HUES48 (cell line): ENCODE measurements at regions not wholly inside any gene's neighbourhood (a gene's known extent, or its start where the extent isn't known, plus 50 kb on each side); places are given as distances from the start of the nearest gene placed in this dataset.
"Not testable (repeated sequence)": the region's sequence is repeated elsewhere in the genome, so short reads cannot be mapped to it uniquely, and the experiment has no call there.

ENCODE experiments used
- H3K27ac ChIP-seq: one replicate; pipeline ENCODE4 v1.7.0; 2013; ENCODE audit warnings: low read depth, low read length, inconsistent platforms
- H3K27me3 ChIP-seq: 2 replicates; pipeline ENCODE4 v1.6.1; 2013; ENCODE audit warnings: mild to moderate bottlenecking, low read length; ENCODE audit not compliant: control insufficient read depth, insufficient read depth
- H3K36me3 ChIP-seq: 2 replicates; pipeline ENCODE4 v1.6.1; 2013; ENCODE audit warnings: low read length; ENCODE audit not compliant: control insufficient read depth, insufficient read depth
- H3K4me1 ChIP-seq: 2 replicates; pipeline ENCODE4 v1.6.1; 2013; ENCODE audit warnings: mild to moderate bottlenecking, low read length; ENCODE audit not compliant: control insufficient read depth, insufficient read depth
- H3K4me3 ChIP-seq: 2 replicates; pipeline ENCODE4 v1.5.1; 2013; ENCODE audit warnings: mild to moderate bottlenecking, low read depth, low read length
- H3K9ac ChIP-seq: 2 replicates; pipeline ENCODE4 v1.6.1; 2013; ENCODE audit warnings: mild to moderate bottlenecking, low read depth, low read length, moderate library complexity
- H3K9me3 ChIP-seq: 2 replicates; pipeline ENCODE4 v1.6.1; 2013; ENCODE audit warnings: low read length; ENCODE audit not compliant: control insufficient read depth, insufficient read depth

DNA sequence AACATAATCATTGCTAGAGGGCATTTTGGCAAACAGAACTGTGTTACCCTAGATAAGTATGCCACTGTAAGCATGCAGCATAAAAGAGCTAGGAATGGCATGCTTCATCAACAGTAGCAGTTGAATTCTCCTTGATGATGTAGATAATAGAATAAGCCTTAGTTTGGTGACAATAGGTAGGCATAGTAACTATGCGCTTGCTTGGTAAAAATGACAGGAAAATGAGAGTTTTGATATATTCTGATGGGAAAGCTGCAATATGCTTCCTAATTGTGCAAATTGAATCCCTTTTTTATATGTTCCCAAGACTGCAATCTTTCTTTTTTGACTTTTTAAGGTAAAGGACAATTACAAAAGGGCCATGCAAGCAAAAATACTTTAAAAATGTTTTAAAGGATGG, 930.9 kb upstream of the FAM98A start:
- Histone ChIP-seq H3K4me1 (no peaks in the 10 kb centered on the region), H3K9ac (no peak overlapping the region), H3K4me3 (no peak overlapping the region), H3K27me3 (no peaks in the 10 kb centered on the region), H3K9me3 (no peaks in the 10 kb centered on the region), H3K36me3 (no peaks in the 10 kb centered on the region), H3K27ac (no peak overlapping the region)

DNA sequence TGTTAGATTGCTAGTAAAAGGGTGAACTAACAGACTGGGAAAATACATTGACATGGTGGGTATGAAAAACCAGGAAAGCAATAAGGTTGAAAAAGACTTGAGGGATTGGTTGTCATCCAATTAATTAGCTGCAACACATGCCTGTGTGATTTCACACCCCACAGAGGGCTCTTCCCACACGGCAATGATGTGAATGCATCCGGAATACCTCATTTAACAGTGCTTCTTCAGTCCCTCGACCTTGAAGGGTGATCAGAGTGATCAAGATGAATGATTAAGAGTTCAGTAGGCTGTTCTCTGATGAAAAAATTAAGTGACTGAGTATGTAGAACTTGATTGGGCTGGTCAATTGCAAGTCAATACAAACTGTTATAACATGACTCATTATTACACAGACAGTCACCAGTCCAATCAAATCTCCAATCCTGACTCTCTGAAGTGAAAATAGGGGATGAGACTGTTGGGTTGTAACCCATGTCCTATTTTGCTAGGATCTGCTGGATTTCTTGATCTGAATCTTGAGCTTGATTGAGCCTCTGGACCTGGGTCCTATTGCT, 924.9 kb upstream of the FAM98A start:
- no peak overlapping the region for H3K27ac ChIP-seq
- H3K9me3 ChIP-seq, result peaks cover 8% of the 10 kb centered on the region; the same call in 1 of the 2 replicates
- no peaks in the 10 kb centered on the region for H3K4me1 ChIP-seq
- H3K27me3 ChIP-seq, result no peaks in the 10 kb centered on the region
- H3K9ac ChIP-seq, result no peak overlapping the region
- H3K4me3 ChIP-seq, result no peak overlapping the region
- H3K36me3 ChIP-seq, result no peaks in the 10 kb centered on the region

DNA sequence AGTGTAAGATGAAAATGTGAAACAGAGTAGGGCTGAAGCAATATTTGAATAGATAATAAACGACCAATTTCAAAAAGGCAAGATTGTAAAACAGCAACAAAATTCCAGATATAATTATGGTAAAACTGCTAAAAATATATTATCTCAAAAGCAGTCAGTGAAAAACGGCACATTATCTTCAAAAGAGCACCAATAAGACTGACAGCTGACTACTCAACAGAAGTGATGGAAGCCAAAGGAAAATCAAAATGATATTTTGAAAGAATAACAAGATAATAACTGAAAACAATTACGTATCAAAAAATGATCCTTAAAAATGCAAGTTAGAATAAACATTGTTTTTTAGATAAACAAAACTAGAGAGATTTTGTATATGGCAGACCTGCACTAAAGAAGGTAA, 920.6 kb upstream of the FAM98A start:
- Histone ChIP-seq H3K4me3 (no peak overlapping the region), H3K27ac (no peak overlapping the region), H3K4me1 (no peaks in the 10 kb centered on the region)

DNA sequence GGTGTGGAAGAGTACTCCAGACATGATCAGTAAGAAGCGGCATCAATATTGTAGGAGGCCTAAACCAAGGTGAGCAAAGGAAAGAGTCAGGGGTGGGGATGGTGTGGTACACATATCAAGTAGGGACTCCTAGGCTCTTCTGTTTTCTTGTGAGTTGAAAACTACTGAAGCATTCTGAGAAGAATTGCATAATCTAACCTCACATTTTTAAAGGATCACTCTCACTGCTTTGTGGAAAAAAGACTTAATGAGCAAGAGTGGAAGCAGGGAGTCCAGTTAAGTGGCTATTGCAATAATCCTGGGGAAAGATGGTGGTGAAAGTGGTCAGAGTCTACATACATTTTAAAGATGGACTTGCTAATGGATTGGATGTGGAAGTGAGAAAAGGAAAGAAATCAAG, 899.5 kb upstream of the FAM98A start:
- H3K4me3 ChIP-seq, result no peak overlapping the region
- no peak overlapping the region for H3K9ac ChIP-seq
- H3K27ac ChIP-seq, result no peak overlapping the region
- H3K36me3 ChIP-seq, result no peaks in the 10 kb centered on the region
- H3K4me1 ChIP-seq, result no peaks in the 10 kb centered on the region
- H3K27me3 ChIP-seq, result no peaks in the 10 kb centered on the region
- no peaks in the 10 kb centered on the region for H3K9me3 ChIP-seq

More for the DNA sequence above, 920.6 kb upstream of the FAM98A start:
- Histone ChIP-seq H3K27me3 (no peaks in the 10 kb centered on the region), H3K36me3 (no peaks in the 10 kb centered on the region), H3K9ac (no peak overlapping the region), H3K9me3 (peaks cover 14% of the 10 kb centered on the region; the same call in 1 of the 2 replicates)

DNA sequence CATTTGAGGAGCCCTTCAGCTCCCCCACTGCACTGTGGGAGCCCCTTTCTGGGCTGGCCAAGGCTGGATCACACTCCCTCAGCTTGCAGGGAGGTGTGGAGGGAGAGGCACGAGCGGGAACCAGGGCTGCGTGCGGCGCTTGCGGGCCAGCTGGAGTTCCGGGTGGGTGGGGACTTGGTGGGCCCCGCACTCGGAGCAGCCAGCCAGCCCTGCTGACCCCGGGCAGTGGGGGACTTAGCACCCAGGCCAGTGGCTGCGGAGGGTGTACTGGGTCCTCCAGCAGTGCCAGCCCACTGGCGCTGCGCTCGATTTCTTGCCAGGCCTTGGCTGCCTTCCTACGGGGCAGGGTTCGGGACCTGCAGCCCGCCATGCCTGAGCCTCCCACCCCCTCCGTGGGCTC, 895.1 kb upstream of the FAM98A start:
- H3K36me3 ChIP-seq, H3K27me3 ChIP-seq, H3K9ac ChIP-seq, H3K4me1 ChIP-seq, H3K9me3 ChIP-seq, H3K4me3 ChIP-seq, H3K27ac ChIP-seq: not testable (repeated sequence)

DNA sequence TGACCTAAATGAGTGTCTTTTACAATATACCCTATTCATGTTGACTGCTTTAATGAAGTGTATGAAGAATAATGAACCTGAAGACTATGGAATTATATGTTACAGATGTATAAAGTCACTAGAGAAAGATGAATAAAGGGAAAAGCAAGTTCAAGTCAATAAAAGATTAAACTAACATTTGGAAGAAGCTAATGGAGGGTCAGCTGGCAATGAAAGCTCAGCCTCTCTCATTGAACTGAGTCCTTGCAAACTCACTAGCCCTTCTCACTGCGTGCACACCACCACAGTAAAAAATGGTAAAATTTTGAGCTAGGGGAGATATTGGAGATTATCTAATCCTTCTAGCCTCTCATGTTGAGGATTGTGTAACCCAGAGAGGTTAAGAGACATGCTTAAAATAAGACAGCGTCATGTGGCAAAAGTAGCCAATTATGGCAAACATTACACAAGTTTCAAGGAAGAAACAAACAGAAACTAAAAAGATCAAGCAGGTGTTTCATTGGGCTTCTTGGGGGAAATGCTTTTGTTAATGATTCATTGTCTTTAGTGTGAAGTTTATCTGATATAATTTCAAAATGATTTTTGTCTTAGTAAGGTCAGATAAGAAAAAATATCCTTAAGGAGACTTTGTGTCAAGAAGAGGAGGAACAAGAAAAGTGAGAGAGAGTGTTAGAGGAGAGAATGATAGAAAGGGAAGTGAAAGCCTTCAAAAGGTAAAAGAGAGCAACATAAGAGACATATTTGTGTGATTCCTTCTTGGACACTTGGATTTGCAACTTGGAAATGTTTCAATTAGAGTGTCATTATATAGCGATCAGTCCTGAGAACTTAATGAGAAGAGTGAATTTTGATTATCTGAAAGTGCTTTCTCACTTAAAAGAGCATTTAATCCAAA, 893.7 kb upstream of the FAM98A start:
- Histone ChIP-seq H3K27me3 (no peaks in the 10 kb centered on the region), H3K27ac (no peak overlapping the region), H3K4me1 (no peaks in the 10 kb centered on the region), H3K36me3 (no peaks in the 10 kb centered on the region), H3K4me3 (no peak overlapping the region), H3K9me3 (no peaks in the 10 kb centered on the region), H3K9ac (no peak overlapping the region)

DNA sequence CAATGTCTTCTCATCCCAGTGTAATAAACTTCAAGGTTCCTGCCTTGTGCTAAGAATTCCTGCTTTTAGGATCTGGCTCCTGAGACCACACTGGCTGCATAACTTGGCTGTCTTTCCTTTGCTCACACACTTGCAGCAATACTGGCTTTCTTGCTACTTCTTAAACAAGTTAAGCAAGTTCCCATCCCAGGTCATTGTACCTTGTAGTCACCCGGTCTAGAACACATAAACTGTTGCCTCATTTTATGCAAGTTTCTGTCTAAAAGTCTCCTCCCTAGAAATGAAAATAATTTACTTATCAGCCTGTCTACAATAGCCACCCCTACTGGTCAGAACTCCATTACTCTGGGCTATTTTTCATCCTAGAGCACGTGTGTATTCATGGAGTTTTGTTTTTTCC, 887.9 kb upstream of the FAM98A start:
- Histone ChIP-seq H3K9ac (no peak overlapping the region), H3K9me3 (no peaks in the 10 kb centered on the region), H3K27me3 (no peaks in the 10 kb centered on the region), H3K27ac (no peak overlapping the region), H3K36me3 (no peaks in the 10 kb centered on the region), H3K4me3 (no peak overlapping the region), H3K4me1 (no peaks in the 10 kb centered on the region)

DNA sequence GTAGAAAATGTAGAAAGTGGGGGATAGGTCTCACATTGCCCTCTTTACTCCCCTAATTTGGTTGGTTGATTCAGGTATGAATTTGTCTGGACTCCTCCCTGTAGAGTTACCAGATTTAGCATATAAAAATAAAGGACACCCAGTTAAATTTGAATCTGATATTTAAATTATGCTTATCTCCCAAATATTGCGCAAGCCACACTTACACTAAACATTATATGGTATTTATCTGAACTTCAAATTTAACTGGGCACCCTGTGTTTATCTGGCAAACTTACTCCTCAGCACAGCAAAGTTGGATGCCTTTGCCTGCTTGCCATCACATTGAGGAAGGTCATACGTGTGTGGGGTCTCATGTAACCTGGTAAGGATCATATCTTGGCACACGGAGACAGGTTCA, 882.4 kb upstream of the FAM98A start:
- H3K27ac ChIP-seq, result no peak overlapping the region
- no peak overlapping the region for H3K9ac ChIP-seq
- no peaks in the 10 kb centered on the region for H3K27me3 ChIP-seq
- no peaks in the 10 kb centered on the region for H3K36me3 ChIP-seq
- no peak overlapping the region for H3K4me3 ChIP-seq
- no peaks in the 10 kb centered on the region for H3K4me1 ChIP-seq
- H3K9me3 ChIP-seq, result no peaks in the 10 kb centered on the region

DNA sequence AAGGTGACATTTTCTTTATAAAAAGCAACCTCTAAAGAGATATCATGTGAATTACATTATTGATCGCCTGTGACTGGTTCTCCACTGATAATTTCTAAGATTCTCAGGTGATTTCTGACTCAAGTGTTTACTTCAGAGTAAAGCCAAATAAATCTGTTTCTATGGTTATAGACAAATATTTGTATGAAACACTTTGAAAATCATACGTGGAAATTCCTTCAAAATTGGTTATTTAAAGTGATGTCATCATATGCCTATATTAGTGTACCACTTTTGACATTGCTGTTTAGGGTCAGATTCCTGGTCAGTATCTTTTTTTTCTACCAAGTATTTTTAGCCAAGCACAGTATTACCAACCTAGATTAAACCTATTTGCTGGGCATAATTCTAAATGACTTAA, 881.3 kb upstream of the FAM98A start:
- H3K27ac ChIP-seq, result no peak overlapping the region
- no peaks in the 10 kb centered on the region for H3K9me3 ChIP-seq

DNA sequence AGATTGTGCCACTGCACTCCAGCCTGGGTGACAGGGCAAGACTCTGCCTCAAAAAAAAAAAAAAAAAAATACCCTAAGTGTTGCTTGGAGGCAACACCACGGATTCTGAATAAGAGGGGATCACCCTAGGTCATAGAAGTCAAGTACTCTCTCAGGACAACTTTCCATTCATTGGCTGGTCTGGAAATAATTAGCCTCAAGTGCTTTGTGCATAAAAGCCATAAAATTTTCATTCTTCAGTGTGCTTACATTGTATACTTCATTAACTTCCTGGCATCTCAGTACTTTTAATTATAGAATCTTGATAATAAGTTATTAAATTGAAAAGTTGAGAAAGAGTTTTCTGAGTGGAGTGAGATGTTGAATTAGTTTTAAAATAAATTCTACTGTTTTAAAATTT, 876.1 kb upstream of the FAM98A start:
- Histone ChIP-seq H3K4me1 (no peaks in the 10 kb centered on the region), H3K4me3 (no peak overlapping the region), H3K36me3 (no peaks in the 10 kb centered on the region), H3K9me3 (no peaks in the 10 kb centered on the region), H3K27me3 (no peaks in the 10 kb centered on the region), H3K9ac (no peak overlapping the region), H3K27ac (no peak overlapping the region)

More for the DNA sequence above, 881.3 kb upstream of the FAM98A start:
- no peaks in the 10 kb centered on the region for H3K27me3 ChIP-seq
- no peaks in the 10 kb centered on the region for H3K36me3 ChIP-seq
- no peak overlapping the region for H3K4me3 ChIP-seq
- no peak overlapping the region for H3K9ac ChIP-seq
- H3K4me1 ChIP-seq, result no peaks in the 10 kb centered on the region

DNA sequence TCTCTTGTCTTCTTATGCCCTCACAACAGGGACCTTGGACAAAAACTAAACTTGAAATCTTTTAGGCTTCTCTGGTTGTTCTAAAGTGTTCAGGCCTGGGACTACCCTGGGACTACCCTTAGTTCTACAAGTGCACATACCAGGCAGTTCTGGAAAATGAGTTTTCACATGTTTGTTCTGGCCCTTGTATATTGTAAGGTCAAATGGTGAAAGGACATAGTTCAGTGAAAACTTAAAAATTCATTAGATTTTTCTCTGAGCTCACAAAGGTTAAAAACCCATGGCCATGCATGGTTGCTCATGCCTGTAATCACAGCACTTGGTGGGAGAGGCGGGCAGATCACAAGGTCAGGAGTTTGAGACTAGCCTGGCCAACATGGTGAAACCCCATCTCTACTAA, 875.5 kb upstream of the FAM98A start:
- no peaks in the 10 kb centered on the region for H3K36me3 ChIP-seq
- H3K9ac ChIP-seq, result no peak overlapping the region
- H3K9me3 ChIP-seq, result no peaks in the 10 kb centered on the region
- H3K27me3 ChIP-seq, result no peaks in the 10 kb centered on the region
- no peaks in the 10 kb centered on the region for H3K4me1 ChIP-seq
- no peak overlapping the region for H3K27ac ChIP-seq
- H3K4me3 ChIP-seq, result no peak overlapping the region
